ENCODE measurements at regions not wholly inside any gene's neighbourhood (a gene's known extent, or its start where the extent isn't known, plus 50 kb on each side); places are given as distances from the start of the nearest gene placed in this dataset.

DNA sequence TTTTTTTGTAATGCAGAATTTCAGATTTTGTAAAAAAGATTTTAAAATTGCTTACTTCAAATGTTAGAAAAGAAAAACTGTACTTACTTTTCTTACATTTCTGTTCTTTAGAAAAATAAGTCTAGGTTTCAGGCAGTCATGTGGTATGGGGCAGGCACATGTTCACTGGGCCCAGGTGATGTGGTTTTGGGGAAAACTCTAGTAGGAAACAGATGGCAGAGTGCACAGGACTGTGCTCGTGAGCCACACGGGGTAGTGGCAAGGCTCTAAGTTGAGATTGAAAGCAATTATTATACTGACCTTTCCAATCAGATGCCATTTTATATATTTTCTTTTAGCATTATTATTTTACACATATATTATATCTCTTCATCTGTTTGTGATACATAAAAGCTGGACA, 1036.9 kb upstream of the TMEFF2 start (continued):
- TF ChIP-seq, protein P1, sequence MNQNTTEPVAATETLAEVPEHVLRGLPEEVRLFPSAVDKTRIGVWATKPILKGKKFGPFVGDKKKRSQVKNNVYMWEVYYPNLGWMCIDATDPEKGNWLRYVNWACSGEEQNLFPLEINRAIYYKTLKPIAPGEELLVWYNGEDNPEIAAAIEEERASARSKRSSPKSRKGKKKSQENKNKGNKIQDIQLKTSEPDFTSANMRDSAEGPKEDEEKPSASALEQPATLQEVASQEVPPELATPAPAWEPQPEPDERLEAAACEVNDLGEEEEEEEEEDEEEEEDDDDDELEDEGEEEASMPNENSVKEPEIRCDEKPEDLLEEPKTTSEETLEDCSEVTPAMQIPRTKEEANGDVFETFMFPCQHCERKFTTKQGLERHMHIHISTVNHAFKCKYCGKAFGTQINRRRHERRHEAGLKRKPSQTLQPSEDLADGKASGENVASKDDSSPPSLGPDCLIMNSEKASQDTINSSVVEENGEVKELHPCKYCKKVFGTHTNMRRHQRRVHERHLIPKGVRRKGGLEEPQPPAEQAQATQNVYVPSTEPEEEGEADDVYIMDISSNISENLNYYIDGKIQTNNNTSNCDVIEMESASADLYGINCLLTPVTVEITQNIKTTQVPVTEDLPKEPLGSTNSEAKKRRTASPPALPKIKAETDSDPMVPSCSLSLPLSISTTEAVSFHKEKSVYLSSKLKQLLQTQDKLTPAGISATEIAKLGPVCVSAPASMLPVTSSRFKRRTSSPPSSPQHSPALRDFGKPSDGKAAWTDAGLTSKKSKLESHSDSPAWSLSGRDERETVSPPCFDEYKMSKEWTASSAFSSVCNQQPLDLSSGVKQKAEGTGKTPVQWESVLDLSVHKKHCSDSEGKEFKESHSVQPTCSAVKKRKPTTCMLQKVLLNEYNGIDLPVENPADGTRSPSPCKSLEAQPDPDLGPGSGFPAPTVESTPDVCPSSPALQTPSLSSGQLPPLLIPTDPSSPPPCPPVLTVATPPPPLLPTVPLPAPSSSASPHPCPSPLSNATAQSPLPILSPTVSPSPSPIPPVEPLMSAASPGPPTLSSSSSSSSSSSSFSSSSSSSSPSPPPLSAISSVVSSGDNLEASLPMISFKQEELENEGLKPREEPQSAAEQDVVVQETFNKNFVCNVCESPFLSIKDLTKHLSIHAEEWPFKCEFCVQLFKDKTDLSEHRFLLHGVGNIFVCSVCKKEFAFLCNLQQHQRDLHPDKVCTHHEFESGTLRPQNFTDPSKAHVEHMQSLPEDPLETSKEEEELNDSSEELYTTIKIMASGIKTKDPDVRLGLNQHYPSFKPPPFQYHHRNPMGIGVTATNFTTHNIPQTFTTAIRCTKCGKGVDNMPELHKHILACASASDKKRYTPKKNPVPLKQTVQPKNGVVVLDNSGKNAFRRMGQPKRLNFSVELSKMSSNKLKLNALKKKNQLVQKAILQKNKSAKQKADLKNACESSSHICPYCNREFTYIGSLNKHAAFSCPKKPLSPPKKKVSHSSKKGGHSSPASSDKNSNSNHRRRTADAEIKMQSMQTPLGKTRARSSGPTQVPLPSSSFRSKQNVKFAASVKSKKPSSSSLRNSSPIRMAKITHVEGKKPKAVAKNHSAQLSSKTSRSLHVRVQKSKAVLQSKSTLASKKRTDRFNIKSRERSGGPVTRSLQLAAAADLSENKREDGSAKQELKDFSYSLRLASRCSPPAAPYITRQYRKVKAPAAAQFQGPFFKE (tag by site-specific recombination; IDR thresholded peaks at IDR 0.05; ENCODE audit: borderline replicate concordance) = no peak
- TF ChIP-seq ZNF175 (tag by site-specific recombination; IDR thresholded peaks at IDR 0.05) = no peak
- TF ChIP-seq ZNF132 (tag by site-specific recombination; IDR thresholded peaks at IDR 0.05; ENCODE audit: borderline replicate concordance) = no peak
- no peak for TF ChIP-seq ZNF747 (tag by site-specific recombination; IDR thresholded peaks at IDR 0.05)
- TF ChIP-seq, protein P2, sequence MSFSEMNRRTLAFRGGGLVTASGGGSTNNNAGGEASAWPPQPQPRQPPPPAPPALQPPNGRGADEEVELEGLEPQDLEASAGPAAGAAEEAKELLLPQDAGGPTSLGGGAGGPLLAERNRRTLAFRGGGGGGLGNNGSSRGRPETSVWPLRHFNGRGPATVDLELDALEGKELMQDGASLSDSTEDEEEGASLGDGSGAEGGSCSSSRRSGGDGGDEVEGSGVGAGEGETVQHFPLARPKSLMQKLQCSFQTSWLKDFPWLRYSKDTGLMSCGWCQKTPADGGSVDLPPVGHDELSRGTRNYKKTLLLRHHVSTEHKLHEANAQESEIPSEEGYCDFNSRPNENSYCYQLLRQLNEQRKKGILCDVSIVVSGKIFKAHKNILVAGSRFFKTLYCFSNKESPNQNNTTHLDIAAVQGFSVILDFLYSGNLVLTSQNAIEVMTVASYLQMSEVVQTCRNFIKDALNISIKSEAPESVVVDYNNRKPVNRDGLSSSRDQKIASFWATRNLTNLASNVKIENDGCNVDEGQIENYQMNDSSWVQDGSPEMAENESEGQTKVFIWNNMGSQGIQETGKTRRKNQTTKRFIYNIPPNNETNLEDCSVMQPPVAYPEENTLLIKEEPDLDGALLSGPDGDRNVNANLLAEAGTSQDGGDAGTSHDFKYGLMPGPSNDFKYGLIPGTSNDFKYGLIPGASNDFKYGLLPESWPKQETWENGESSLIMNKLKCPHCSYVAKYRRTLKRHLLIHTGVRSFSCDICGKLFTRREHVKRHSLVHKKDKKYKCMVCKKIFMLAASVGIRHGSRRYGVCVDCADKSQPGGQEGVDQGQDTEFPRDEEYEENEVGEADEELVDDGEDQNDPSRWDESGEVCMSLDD (tag by site-specific recombination; IDR thresholded peaks at IDR 0.05) = no peak
- no peak for TF ChIP-seq ZNF654 (tag by site-specific recombination; IDR thresholded peaks at IDR 0.05; ENCODE audit: low read depth)
- TF ChIP-seq ZFP3 (tag by site-specific recombination; IDR thresholded peaks at IDR 0.05; ENCODE audit: low read depth) = no peak
- TF ChIP-seq ZNF777 (tag by site-specific recombination; IDR thresholded peaks at IDR 0.05; ENCODE audit: borderline replicate concordance) = no peak
- TF ChIP-seq ZNF707 (tag by site-specific recombination; IDR thresholded peaks at IDR 0.05) = no peak
- TF ChIP-seq ZNF514 (tag by site-specific recombination; IDR thresholded peaks at IDR 0.05) = no peak
- no peak for TF ChIP-seq ZNF2 (tag by site-specific recombination; IDR thresholded peaks at IDR 0.05)

DNA sequence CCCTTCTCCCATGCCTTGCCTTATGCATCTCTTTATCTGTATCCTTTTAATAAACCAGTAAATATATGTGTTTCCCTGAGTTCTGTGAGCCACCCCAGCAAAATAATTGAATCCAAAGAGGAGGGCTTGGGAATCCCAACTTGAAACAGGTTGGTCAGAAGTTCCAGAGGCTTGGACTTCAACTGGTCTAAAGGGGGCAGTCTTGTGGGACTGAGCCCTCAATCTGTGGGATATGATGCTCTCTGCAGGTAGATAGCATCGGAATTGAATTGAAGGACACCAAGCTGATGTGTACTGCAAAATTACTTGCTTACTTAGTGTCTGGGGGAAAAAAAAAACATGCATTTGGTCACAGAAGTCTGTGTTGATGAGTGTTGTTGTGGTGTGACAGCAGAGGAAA, 1033.5 kb upstream of the TMEFF2 start:
- Histone ChIP-seq H3K4me1 (ENCODE audit: control insufficient read depth, insufficient read depth, low read length) (no peaks in the 10 kb centered on the region), H3K4me3 (ENCODE audit: low read depth, low read length) (no peak overlapping the region), H3K27ac (ENCODE audit: extremely low read depth, low read depth, low read length) (no peak overlapping the region), H3K36me3 (ENCODE audit: control insufficient read depth in 2 of 2, insufficient read depth in 1 of 2, low read length in 2 of 2) (no peaks in the 10 kb centered on the region), H3K9me3 (ENCODE audit: control insufficient read depth, insufficient read depth, low read depth, low read length) (no peaks in the 10 kb centered on the region)
- ChIA-PET CTCF (interaction anchor here (1.9 kb wide), 1 partner anchor 13 kb away, joined by 8 read pairs; no protein-coding TSS in a partner anchor), POLR2A (no interaction called here)
- TF ChIP-seq, protein P3, sequence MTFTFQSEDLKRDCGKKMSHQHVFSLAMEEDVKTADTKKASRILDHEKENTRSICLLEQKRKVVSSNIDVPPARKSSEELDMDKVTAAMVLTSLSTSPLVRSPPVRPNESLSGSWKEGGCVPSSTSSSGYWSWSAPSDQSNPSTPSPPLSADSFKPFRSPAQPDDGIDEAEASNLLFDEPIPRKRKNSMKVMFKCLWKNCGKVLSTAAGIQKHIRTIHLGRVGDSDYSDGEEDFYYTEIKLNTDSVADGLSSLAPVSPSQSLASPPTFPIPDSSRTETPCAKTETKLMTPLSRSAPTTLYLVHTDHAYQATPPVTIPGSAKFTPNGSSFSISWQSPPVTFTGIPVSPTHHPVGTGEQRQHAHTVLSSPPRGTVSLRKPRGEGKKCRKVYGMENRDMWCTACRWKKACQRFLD (tag by site-specific recombination; IDR thresholded peaks at IDR 0.05) = no peak
- TF ChIP-seq ZNF169 (tag by site-specific recombination; IDR thresholded peaks at IDR 0.05) (no peak), WT1 (tag by site-specific recombination; IDR thresholded peaks at IDR 0.05) (no peak), MEIS1 (CRISPR knock-in tag; IDR thresholded peaks at IDR 0.05; ENCODE audit: borderline replicate concordance) (no peak), SP3 (tag by site-specific recombination; IDR thresholded peaks at IDR 0.05) (no peak), ZNF768 (tag by site-specific recombination; IDR thresholded peaks at IDR 0.05) (no peak), ZNF394 (tag by site-specific recombination; IDR thresholded peaks at IDR 0.05; ENCODE audit: borderline replicate concordance) (no peak), ZNF248 (tag by site-specific recombination; IDR thresholded peaks at IDR 0.05) (no peak), ZNF133 (tag by site-specific recombination; IDR thresholded peaks at IDR 0.05) (no peak)
- TF ChIP-seq, protein P4, sequence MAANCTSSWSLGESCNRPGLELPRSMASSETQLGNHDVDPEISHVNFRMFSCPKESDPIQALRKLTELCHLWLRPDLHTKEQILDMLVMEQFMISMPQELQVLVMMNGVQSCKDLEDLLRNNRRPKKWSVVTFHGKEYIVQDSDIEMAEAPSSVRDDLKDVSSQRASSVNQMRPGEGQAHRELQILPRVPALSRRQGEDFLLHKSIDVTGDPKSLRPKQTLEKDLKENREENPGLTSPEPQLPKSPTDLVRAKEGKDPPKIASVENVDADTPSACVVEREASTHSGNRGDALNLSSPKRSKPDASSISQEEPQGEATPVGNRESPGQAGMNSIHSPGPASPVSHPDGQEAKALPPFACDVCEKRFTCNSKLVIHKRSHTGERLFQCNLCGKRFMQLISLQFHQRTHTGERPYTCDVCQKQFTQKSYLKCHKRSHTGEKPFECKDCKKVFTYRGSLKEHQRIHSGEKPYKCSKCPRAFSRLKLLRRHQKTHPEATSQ (tag by site-specific recombination; IDR thresholded peaks at IDR 0.05) = no peak
- TF ChIP-seq, protein P5, sequence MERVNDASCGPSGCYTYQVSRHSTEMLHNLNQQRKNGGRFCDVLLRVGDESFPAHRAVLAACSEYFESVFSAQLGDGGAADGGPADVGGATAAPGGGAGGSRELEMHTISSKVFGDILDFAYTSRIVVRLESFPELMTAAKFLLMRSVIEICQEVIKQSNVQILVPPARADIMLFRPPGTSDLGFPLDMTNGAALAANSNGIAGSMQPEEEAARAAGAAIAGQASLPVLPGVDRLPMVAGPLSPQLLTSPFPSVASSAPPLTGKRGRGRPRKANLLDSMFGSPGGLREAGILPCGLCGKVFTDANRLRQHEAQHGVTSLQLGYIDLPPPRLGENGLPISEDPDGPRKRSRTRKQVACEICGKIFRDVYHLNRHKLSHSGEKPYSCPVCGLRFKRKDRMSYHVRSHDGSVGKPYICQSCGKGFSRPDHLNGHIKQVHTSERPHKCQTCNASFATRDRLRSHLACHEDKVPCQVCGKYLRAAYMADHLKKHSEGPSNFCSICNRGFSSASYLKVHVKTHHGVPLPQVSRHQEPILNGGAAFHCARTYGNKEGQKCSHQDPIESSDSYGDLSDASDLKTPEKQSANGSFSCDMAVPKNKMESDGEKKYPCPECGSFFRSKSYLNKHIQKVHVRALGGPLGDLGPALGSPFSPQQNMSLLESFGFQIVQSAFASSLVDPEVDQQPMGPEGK (tag by site-specific recombination; IDR thresholded peaks at IDR 0.05) = no peak
- TF ChIP-seq, protein P6, sequence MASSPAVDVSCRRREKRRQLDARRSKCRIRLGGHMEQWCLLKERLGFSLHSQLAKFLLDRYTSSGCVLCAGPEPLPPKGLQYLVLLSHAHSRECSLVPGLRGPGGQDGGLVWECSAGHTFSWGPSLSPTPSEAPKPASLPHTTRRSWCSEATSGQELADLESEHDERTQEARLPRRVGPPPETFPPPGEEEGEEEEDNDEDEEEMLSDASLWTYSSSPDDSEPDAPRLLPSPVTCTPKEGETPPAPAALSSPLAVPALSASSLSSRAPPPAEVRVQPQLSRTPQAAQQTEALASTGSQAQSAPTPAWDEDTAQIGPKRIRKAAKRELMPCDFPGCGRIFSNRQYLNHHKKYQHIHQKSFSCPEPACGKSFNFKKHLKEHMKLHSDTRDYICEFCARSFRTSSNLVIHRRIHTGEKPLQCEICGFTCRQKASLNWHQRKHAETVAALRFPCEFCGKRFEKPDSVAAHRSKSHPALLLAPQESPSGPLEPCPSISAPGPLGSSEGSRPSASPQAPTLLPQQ (tag by site-specific recombination; IDR thresholded peaks at IDR 0.05) = no peak
